T-helper 2 cell treated with Interferon-gamma antibody and Interleukin-4, amounts not matched to agents 100 ng/mL and 5 ng/mL, for 36 hours (primary cell): ENCODE measurements at regions not wholly inside any gene's neighbourhood (a gene's known extent, or its start where the extent isn't known, plus 50 kb on each side); places are given as distances from the start of the nearest gene placed in this dataset.
"Not testable (repeated sequence)": the region's sequence is repeated elsewhere in the genome, so short reads cannot be mapped to it uniquely, and the experiment has no call there.

Experiments
- intact Hi-C: fragments of 100-400 bp; cut with micrococcal nuclease; formaldehyde crosslinking; loops from one replicate; pipeline ENCODE4 v1.15.1; 2023

DNA sequence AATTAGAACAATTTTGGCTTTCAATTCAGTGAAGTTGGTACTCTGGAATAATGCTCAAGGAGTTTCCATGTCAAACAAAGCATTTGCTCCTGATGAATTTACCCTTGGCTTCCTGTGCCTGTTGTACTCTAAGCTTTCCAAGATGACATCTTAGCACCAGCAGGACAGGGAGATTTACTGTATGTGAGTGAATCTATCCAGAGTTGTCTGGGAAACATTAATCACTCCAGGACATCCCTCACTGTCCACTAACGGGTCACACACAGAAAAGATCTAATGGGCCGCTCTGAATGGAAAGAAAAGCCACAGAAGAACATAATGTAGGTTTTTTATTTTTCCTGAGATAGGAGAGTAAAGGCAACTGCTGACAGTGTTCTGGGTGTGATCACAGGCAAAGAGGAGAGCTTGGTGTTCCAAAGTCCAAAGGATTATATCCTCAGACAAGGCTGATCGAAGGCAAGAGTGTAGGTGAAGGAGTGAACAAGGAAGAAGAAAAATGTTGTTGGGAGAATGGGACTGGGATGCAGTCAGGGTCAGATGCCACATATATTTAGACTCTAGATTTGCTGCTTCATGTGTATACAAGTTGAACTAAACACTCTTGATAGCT lies 167.7 kb upstream of the RPS23 start:
- intact Hi-C loops: no loop called here

DNA sequence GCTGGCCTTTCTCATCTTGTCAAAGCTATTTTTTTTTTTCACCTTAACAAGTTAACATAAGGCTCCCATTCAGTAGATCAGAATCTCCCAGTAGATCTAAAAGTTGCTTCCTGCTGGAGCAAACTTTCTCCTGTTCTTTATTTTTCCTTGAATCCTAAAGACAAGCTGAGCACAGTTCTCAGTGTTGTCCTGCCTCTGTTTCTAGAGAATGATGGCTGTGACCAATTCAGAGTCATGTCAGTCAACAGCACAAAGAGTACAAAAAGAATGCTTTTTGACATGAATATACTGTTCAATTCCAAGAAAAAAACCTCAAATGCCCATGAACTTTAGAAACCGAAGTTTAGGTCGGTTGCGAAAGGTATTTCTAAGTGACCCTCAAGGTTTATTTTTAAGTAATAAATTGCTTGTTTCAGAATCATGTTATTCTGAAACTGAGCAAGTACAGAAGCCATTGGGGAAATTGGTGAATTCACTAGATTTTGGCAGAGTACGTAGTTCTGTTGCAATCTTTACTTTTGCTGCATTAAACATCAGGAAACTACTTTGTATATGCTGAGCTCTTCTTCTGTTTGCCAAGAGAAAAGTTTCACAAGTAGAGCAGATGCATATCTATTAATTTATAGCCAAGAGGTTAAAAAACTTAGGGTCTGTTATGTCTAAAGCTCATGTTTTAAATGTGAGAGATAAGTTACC lies 161.7 kb upstream of the RPS23 start:
- intact Hi-C loops: no loop called here

DNA sequence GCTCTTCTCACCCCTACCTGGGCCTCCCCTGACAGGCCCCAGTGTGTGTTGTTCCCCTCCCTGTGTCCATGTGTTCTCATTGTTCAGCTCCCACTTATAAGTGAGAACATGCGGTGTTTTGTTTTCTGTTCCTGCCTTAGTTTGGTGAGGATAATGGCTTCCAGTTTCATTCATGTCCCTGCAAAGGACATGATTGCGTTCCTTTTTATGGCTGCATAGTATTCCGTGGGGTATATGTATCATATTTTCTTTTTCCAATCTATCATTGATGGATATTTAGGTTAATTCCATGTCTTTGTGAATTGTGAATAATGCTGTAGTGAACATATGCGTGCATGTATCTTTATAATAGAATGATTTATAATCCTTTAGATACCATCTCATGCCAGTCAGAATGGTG lies 159.4 kb upstream of the RPS23 start:
- intact Hi-C loops: not testable (repeated sequence)

DNA sequence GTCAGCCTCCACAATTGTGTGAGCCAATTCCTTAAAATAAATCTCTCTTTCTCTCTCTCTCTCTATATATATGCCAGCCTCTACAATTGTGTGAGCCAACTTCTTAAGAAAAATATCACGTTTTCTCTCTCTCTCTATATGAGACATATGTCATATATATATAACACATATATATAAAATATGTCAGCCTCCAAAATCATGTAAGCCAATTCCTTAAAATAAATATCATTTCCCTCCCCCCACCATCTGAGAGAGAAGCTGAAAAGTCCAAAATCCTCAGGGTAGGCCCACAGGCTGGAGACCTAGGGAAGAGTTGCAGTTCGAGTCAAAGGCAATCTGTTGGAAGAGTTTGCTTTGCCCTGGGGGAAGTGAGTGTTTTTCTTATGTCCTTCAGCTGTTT lies 158.1 kb upstream of the RPS23 start:
- intact Hi-C loops: no loop called here

DNA sequence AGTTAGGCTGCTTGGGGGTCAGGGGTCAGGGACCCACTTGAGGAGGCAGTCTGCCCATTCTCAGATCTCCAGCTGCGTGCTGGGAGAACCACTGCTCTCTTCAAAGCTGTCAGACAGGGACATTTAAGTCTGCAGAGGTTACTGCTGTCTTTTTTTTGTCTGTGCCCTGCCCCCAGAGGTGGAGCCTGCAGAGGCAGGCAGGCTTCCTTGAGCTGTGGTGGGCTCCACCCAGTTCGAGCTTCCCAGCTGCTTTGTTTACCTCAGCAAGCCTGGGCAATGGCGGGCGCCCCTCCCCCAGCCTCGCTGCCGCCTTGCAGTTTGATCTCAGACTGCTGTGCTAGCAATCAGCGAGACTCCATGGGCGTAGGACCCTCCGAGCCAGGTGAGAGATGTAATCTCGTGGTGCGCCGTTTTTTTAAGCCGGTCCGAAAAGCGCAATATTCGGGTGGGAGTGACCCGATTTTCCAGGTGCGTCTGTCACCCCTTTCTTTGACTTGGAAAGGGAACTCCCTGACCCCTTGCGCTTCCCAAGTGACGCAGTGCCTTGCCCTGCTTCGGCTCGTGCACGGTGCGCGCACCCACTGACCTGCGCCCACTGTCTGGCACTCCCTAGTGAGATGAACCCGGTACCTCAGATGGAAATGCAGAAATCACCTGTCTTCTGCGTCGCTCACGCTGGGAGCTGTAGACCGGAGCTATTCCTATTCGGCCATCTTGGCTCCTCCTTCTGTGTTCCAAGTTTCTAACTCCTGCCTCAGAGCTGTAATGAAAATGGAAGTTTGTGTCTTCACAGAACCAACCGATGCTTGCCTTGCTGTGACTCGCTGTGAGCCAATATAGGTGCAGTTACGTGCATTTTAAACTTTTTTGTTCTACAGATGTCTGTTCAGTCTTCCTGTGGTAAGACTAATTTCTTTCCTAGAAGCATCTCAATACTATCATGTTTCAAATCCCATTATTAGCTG lies 156.8 kb upstream of the RPS23 start:
- intact Hi-C loops: not testable (repeated sequence)

DNA sequence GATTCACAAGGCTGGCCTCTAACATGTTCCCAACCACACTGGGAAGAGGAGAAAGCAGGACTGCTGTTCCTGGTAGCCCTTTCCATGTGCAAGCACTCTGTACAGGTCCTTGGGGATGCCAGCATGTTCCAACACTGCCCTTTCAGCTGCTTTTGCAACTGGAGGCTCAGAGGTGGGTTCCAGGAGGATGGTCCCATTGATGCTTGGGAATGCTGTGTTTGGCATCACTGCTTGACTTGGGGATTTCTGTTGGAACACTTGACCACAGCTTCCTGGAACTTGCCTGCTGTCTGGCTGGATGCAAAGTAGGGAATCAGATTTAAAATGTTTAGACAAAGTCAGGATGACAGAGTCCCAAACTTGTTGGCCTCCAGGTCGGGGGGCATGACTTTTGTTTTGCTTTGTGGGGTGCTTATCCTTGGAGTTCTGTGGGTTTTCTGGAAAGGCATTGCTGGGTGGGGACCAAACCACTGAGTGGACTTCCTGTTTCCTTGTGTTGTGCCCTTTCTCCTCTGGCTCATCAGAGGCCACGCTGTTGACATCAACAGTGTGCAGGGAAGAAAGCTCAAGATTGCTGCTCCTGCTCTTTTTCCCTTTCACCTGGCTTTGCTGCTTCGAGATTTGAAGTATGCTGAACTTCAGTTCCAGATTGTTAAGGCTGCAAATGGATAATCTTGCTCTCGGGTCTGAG lies 148.5 kb upstream of the RPS23 start:
- intact Hi-C loops: no loop called here

DNA sequence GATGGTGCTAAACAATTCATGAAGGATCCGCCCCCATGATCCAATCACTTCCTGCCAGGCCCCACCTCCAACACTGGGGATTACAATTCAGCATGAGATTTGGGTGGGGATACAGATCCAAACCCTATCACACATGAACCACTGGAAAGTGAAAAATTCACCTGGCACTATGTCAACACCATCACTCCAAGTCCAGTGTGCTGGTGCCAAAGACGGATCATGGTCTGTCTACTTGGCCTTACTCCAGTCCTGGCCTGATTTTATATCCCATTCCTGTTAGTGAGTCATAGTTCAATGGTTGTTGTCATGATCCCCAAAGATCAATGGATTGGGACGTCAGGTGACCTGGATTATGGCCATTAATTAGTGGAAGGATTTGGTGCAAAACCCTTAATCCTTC lies 147.4 kb upstream of the RPS23 start:
- intact Hi-C loops: no loop called here

DNA sequence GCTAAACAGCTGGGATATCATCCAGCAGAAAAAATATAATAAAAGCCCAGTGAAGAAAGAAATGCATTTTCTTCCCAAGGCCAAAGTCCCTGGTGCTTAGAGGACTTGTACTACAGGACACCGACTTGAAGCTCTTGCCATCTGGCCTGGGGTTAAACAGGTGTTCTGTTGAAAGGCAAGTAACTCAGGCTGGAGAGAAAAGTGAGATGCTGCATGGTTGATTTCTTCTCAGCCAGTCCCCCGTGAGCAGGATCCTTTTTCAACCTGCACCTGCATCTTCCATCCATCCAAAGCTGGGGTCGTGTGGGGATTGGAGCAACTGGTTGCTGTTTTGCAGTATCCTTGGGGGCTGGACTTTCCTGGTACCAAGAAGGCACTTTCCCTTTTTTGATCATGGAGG lies 146.1 kb upstream of the RPS23 start:
- intact Hi-C loops: no loop called here

DNA sequence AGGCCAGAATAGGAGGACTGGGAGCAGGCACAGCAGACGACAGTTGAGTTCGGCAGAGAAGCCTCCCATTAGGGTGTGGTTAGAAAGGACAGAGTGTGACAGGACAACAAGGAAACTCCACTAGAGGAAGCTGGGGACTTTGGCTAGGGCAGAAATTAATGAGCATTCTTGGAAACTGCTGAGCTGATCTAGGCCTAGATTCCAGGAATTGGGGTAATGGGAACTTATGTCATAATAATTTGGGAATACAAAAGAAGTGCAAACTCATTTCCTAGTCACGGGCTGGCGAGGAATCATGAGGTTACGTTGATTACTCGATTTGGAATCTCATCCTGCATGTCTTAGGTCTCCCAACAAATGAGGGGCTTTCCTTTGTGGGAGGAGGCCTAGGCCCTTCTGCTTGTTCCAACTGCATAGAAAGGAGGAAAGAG lies 144.6 kb upstream of the RPS23 start:
- intact Hi-C loops: no loop called here

DNA sequence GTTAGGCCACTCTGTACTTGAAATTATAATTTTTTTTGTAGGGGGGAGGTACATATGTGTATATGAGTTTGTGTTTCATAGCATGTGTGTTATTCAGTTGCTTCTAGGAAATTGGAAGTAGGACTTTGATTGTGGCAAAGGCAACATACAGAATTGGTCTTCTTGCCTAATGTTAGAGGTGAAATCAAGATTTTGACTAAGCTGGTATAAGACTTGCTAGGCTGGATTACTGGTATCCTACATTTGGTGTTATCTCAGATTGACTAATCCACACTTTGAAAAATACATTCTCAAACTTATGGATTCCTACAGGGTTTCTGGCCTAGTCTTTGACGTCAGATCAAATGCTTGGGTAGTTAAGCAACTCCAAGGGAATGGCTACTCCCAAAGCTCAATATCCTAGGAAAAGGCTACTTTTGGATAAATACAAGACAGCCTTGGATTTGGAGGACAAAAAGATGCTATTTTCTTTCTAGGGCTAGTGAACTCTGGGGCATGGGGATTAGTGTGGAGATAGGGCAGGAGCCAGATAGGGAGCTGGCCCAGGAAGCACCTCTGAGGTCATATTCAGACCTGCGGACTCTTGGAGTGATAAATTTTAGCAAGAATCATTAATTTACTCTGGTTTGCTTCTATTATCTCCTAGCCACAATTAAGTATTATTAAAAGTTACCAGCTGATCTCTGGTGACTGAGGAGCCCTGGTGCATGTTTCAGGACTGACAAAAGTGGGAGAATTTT lies 144.0 kb upstream of the RPS23 start:
- intact Hi-C loops: no loop called here

DNA sequence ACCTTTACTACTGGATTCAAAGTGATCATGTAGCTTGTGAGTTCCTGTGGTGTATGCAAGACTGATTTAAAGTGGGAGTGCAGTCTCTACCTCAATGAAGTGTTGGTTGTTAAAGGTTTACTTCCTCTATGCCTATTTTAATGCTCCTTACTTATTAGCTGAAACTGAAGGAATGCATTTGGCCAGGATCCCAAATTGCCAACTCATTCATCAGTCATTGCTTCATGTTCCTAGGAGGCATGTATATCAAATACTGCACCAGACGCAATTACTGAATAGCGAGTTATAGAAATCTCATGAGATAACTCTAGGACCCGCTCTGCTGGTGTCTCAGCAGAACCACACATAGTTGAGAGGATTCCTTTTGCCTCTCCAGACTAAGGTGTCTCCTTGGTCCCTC lies 143.0 kb upstream of the RPS23 start:
- intact Hi-C loops: no loop called here

DNA sequence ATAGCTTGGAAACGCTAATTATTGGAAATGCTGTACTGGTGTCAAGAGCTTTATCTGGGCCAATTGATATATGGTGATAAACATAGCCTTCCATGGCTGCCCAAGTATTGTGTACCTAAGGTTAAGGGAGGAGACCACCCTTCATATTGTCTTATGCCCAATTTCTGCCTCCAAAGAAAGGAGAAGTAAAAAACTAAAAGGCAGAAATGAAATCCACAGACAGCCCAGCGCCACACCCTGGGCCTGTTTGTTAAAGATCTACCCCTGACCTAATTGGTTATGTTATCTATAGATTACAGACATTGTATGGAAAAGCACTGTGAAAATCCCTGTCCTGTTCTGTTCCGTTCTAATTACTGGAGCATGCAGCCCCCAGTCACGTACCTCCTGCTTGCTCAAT lies 142.4 kb upstream of the RPS23 start:
- intact Hi-C loops: not testable (repeated sequence)

DNA sequence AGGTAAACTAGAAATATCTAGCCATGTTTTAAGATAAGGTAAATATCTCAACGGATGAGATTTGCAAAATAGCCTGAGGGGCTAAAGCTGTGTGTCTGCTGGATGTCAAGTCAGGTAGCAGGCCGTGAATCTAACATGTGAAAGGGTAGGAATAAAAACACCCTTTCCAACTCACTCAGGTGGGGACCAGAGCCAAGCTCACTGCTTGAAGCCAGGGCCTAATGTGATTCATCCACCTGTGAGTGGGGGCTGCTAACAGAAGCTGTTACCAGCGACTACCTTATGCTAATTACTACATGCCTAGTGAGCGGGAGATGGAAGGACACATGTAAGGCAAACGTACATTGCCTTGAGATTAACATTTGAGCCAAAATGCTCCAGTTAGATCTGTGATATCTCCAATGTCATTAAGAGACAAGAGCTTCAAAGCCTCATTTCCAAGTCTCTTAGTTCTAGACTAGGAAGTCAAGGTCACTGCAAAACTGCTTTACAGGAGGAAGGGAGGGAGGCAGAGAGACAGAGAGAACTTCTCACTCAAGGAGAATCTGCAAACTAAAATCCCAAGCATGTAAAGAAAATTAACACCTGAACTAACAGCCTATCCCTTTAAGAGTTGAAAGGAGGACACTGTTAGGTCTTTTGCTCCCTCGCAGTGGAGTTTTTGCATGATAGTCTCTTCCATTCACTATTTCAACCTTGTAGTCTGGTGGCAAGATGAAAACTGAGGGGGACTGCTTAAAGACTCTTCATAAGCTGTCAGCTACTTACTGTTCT lies 141.6 kb upstream of the RPS23 start:
- intact Hi-C loops: no loop called here

DNA sequence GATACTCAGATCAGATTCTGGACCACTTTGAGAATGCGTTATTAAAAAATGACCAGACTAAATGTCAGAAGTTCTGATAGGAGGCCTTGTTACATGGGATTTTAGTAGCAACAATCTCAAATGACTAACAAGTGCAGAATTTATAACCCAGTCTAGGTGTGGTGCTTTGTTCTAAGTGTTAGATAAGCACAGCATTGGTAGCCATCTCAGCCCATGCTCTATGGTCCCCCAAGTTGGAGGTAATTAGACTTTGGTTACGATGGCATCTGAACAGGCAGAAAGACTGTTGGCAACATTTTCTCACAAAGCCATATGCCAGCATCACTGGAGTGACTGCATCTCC lies 140.4 kb upstream of the RPS23 start:
- intact Hi-C loops: no loop called here

DNA sequence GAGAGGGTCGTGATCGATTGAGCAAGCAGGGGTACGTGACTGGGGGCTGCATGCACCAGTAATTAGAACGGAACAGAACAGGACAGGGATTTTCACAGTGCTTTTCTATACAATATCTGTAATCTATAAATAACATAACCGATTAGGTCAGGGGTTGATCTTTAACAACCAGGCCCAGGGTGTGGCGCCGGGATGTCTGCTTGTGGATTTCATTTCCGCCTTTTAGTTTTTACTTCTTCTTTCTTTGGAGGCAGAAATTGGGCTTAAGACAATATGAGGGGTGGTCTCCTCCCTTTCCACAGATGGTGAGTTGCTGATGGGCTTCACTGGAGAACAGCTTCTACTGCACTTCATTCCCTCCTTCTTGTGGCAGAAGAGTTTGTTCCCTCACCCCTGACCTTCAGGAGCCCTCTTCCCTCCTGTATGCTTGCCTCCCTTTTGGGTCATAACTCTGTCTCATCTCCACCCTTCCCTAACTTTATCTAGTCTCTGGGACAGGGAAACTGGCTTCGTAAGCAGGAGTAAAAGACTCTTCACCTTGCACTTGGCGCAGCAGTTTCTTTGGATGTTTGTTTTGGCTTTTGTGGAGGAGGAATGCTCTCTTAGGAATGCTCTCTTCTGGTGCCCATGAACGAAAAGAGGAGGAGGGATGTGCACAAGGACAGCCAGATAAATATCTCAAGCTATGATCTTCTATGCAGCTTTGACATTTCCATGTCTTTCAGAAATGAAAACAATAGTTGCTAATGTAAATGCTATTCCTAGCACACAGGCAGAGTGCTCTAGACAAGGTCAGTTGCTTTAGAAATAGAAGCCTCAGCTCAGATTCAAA lies 139.8 kb upstream of the RPS23 start:
- intact Hi-C loops: no loop called here

DNA sequence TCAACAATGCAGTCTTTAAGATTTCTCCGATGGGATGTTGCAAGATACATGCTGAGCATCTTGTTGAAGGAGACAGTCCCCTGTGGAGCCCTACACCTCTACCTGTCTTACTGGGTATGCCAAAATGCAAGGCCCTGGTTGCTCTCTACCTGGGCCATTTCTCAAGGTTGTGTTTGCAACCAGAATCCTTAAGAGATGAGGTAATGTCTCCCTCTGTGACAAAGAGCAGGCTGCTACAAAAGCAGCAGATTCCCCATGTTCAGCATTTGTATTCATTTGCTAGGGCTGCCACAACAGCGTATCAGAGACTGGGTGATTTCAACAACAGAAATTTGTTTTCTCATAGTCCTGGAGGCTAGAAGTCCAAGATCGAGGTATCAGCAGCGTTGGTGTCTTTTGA lies 138.4 kb upstream of the RPS23 start:
- intact Hi-C loops: no loop called here

DNA sequence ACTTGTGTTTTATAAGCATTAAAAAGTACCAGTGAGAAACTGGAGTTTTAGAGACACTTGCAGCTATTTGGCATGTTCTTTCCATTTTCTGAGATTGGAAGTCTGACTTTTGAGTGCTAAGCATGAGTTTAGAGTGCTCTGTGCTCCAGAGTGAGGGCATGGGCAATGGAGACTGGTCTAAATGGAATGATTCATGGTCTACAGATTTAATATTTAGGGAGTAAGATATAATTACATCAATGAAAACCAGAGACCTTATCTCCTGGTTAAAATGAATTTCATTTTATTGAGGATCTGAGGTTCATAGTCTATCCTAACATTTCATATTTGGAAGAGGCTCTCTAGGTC lies 135.9 kb upstream of the RPS23 start:
- intact Hi-C loops: no loop called here

DNA sequence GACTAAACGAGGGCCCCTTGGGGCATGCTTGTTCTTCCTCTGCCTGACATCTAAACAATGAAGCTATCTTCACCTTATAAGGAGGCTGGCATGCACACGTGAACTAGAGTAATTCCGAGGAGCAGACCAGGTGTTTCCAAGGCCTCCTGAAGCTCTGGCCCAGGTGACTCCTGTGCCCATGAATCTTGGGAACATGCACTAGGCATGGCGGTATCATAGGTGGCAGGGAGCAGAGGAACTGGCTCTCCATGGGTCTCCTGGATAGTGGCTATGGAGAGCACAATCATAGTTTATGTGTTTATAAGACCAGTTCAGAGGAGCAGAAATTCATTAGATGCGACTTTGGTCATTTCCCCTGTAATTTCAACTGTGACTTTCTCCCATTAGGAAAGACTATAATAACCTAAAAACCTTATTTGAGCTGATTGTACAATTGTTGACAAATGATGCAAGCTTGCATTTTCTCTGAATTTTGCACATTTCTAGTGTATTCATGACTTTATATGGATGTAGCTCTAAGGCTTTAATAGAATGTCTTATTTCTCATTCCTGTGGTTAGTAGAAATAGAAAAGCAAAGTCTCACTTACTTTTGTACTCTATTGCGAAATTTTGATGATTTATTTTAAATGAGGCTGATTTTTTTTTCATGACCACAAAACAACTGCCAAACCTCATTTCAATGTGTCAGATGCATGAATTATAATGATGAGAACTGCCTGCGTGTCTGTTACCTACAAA lies 135.3 kb upstream of the RPS23 start:
- intact Hi-C loops: no loop called here

DNA sequence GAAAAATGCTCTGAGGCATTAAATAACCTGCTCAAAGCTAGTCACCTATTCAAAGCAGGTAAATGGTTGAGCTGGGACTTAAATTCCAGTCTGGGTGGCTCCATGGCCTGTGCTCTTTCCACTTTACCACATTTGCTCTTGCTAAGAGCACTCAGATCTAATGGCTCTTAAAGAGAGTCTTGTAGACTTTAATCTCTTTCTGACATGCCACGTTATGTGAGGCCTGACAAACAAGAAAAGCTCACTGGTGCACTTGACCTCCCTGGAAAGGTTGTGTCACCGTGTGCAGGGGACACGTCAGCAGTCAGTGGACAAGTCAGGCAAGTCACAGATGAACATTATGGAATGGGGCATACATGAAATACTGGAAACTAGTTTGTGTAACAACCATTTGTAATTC lies 129.9 kb upstream of the RPS23 start:
- intact Hi-C loops: no loop called here
